HCT116 (cell line): ENCODE measurements at regions not wholly inside any gene's neighbourhood (a gene's known extent, or its start where the extent isn't known, plus 50 kb on each side); places are given as distances from the start of the nearest gene placed in this dataset.

Source experiments
- ATAC-seq: fragments of 200-7000 bp; cut with Tn5 transposase; 2 replicates; pipeline ENCODE4 v1.9.1; 2020; ENCODE audit warnings: mild to moderate bottlenecking, moderate library complexity
- BruUV-seq: library from RNA; stranded (reverse); fragments of 400-500 nt; replicated peaks from 2 replicates; lab custom pipeline; 2021; lab: Mats Ljungman, UMichigan
- CTCF ChIA-PET: fragments of 300-600 bp; sonication (Branson Sonifier 250); formaldehyde crosslinking; loops from one replicate; lab custom pipeline; 2021; ENCODE audit warnings: antibody characterized with exemption; lab: Charles Lee
- POLR2A ChIA-PET: fragments of 300-600, 350-600 bp; sonication (Branson Sonifier 250); formaldehyde crosslinking; loops from one replicate; lab custom pipeline; 2021; ENCODE audit warnings: antibody characterized with exemption; lab: Charles Lee
- RAD21 ChIA-PET, 2 experiments: fragments of 300-600 bp; sonication (Branson Sonifier 250); formaldehyde crosslinking; loops; one replicate each; lab custom pipeline; 2023; ENCODE audit warnings: low total read pairs in 2 of 2; ENCODE audit not compliant: uncharacterized antibody in 2 of 2, unreplicated experiment in 2 of 2, low non-redundant PET in 1 of 2; lab: Charles Lee
- DNase-seq: peaks from one replicate; pipeline ENCODE4 v3.0.0-alpha.2; 2010; ENCODE audit warnings: low read depth, low spot score
- H2AFZ ChIP-seq: fragments of 200-600 bp; shearing (Covaris generic), sonication (generic); 2 replicates; pipeline ENCODE4 v1.6.1; 2017; ENCODE audit warnings: low read depth, mixed run types, mixed read lengths, antibody characterized with exemption, low read length; ENCODE audit not compliant: poor library complexity, severe bottlenecking
- H3K27ac ChIP-seq: 2 replicates; pipeline ENCODE4 v1.5.1; 2012; ENCODE audit warnings: low read depth, low read length
- H3K27me3 ChIP-seq: fragments of 200-600 bp; sonication (generic); 2 replicates; pipeline ENCODE4 v1.6.1; 2016; ENCODE audit warnings: mixed run types, low read length, mixed read lengths; ENCODE audit not compliant: insufficient read depth
- H3K36me3 ChIP-seq, 2 experiments: fragments of 200-500 bp in 1 of 2; fragments of 200-600 bp in 1 of 2; sonication (Bioruptor generic) in 1 of 2; sonication (generic) in 1 of 2; 2 replicates each; pipeline versions ENCODE4 v1.5.1 to v1.6.1; 2014 to 2016; ENCODE audit warnings: low read length in 2 of 2, inconsistent platforms in 1 of 2, mixed read lengths in 1 of 2, mixed run types in 1 of 2; ENCODE audit not compliant: insufficient read depth in 2 of 2, control insufficient read depth in 1 of 2
- H3K4me1 ChIP-seq, 2 experiments: fragments of 200-600 bp in 1 of 2; sonication (generic) in 1 of 2; 2 replicates each; pipeline versions ENCODE4 v1.5.1 to v1.6.1; 2012 to 2017; ENCODE audit warnings: low read length in 2 of 2, inconsistent platforms in 1 of 2, mild to moderate bottlenecking in 1 of 2, mixed read lengths in 1 of 2, mixed run types in 1 of 2, moderate library complexity in 1 of 2; ENCODE audit not compliant: insufficient read depth in 2 of 2, control insufficient read depth in 1 of 2
- H3K4me2 ChIP-seq: fragments of 200-600 bp; sonication (generic); 2 replicates; pipeline ENCODE4 v1.6.1; 2017; ENCODE audit warnings: mixed run types, low read length, mixed read lengths
- H3K4me3 ChIP-seq, 2 experiments: fragments of 200-600 bp in 1 of 2; sonication (generic) in 1 of 2; replicated peaks in 1 of 2; 2 replicates each; pipeline ENCODE4 v1.5.1; 2011 to 2016; ENCODE audit warnings: low read length in 2 of 2, control low read depth in 1 of 2, low read depth in 1 of 2, mild to moderate bottlenecking in 1 of 2, mixed read lengths in 1 of 2, mixed run types in 1 of 2
- H3K79me2 ChIP-seq: fragments of 200-600 bp; sonication (generic); 2 replicates; pipeline ENCODE4 v1.6.1; 2017; ENCODE audit warnings: mild to moderate bottlenecking, mixed run types, low read length, moderate library complexity, mixed read lengths; ENCODE audit not compliant: insufficient read depth
- H3K9ac ChIP-seq: fragments of 200-600 bp; sonication (generic); 2 replicates; pipeline ENCODE4 v1.6.1; 2016; ENCODE audit warnings: low read length, mixed read lengths
- H3K9me2 ChIP-seq: fragments of 200-600 bp; sonication (generic), shearing (Covaris generic); 2 replicates; pipeline ENCODE4 v1.6.1; 2017; ENCODE audit warnings: mixed run types, mild to moderate bottlenecking, moderate library complexity; ENCODE audit not compliant: insufficient read depth
- H3K9me3 ChIP-seq, 2 experiments: fragments of 200-500 bp in 1 of 2; fragments of 200-600 bp in 1 of 2; sonication (Bioruptor generic) in 1 of 2; sonication (generic) in 1 of 2; 2 replicates each; pipeline ENCODE4 v1.6.1; 2014 to 2017; ENCODE audit warnings: low read length in 2 of 2, mixed read lengths in 2 of 2, inconsistent platforms in 1 of 2, low read depth in 1 of 2, mild to moderate bottlenecking in 1 of 2, mixed run types in 1 of 2, moderate library complexity in 1 of 2; ENCODE audit not compliant: control insufficient read depth in 1 of 2, insufficient read depth in 1 of 2
- H4K20me1 ChIP-seq: fragments of 200-600 bp; sonication (generic), shearing (Covaris generic); 2 replicates; pipeline ENCODE4 v1.6.1; 2017; ENCODE audit warnings: mixed run types, mild to moderate bottlenecking, moderate library complexity; ENCODE audit not compliant: insufficient read depth
- ATF3 ChIP-seq: IDR thresholded peaks from 2 replicates; pipeline ENCODE4 v1.6.1; 2012
- CBX3 ChIP-seq: IDR thresholded peaks from 2 replicates; pipeline ENCODE4 v1.6.1; 2012; ENCODE audit warnings: low read depth
- CEBPB ChIP-seq: IDR thresholded peaks from 2 replicates; pipeline ENCODE4 v1.6.1; 2012; ENCODE audit warnings: low read depth
- CTCF ChIP-seq, 3 experiments: fragments of 200-600 bp in 1 of 3; sonication (generic) in 1 of 3; IDR thresholded peaks in 2 of 3; conservative IDR thresholded peaks in 1 of 3; 2 replicates each; pipeline ENCODE4 v1.5.1; 2012 to 2017; ENCODE audit warnings: low read depth in 2 of 3, low read length in 2 of 3, antibody characterized with exemption in 1 of 3, borderline replicate concordance in 1 of 3, control low read depth in 1 of 3, mild to moderate bottlenecking in 1 of 3, mixed read lengths in 1 of 3, mixed run types in 1 of 3, moderate library complexity in 1 of 3; ENCODE audit not compliant: insufficient read depth in 1 of 3
- ELF1 ChIP-seq: IDR thresholded peaks from 2 replicates; pipeline ENCODE4 v1.6.1; 2012; ENCODE audit warnings: low read depth, borderline replicate concordance
- EZH2phosphoT487 ChIP-seq: fragments of 200-600 bp; IDR thresholded peaks from 2 replicates; pipeline ENCODE4 v1.6.1; 2018; ENCODE audit warnings: antibody characterized with exemption, borderline replicate concordance
- FOSL1 ChIP-seq: IDR thresholded peaks from 2 replicates; pipeline ENCODE4 v1.6.1; 2012; ENCODE audit warnings: low read depth
- JUND ChIP-seq: IDR thresholded peaks from 2 replicates; pipeline ENCODE4 v1.6.1; 2012
- YY1 ChIP-seq: IDR thresholded peaks from 2 replicates; pipeline ENCODE4 v1.6.1; 2011; ENCODE audit warnings: low read length, low read depth, moderate library complexity, mild to moderate bottlenecking; ENCODE audit not compliant: insufficient replicate concordance; ENCODE audit errors: extremely low read depth
- ZNF274 ChIP-seq: fragments of 200-500 bp; sonication (Bioruptor generic); IDR thresholded peaks from 2 replicates; pipeline ENCODE4 v1.6.1; 2014; ENCODE audit warnings: mild to moderate bottlenecking, low read depth, low read length, inconsistent platforms
- intact Hi-C: fragments of 100-400 bp; cut with micrococcal nuclease; formaldehyde crosslinking; loops from 2 replicates; pipeline ENCODE4 v1.10.0; 2022

- no peak for TF ChIP-seq ZNF274
- TF ChIP-seq YY1, result no peak
- TF ChIP-seq JUND, result no peak
- no peak for TF ChIP-seq EZH2phosphoT487
- TF ChIP-seq CBX3, result no peak
- TF ChIP-seq CTCF (IDR thresholded peaks at IDR 0.05 in 2 of 3, conservative IDR thresholded peaks at IDR 0.05 in 1 of 3; ENCODE audit: borderline replicate concordance in 1 of 3, insufficient read depth in 1 of 3, low read depth in 2 of 3, low read length in 2 of 3), result no peak
- no peak for TF ChIP-seq CEBPB
- no peak for TF ChIP-seq ELF1
- TF ChIP-seq ATF3, result no peak
- TF ChIP-seq FOSL1, result no peak
- RAD21 ChIA-PET, result no interaction called here
- intact Hi-C loops, result no loop called here
- Histone ChIP-seq H3K36me3 (no peaks in the 10 kb centered on the region), H3K9ac (no peak overlapping the region), H3K27me3 (no peaks in the 10 kb centered on the region), H2AFZ (no peak overlapping the region), H3K4me2 (no peak overlapping the region), H3K9me3 (no peaks in the 10 kb centered on the region), H3K9me2 (no peaks in the 10 kb centered on the region; the same call in 1 of the 2 replicates), H3K27ac (no peak overlapping the region), H4K20me1 (no peaks in the 10 kb centered on the region), H3K79me2 (no peaks in the 10 kb centered on the region), H3K4me3 (no peak overlapping the region), H3K4me1 (no peaks in the 10 kb centered on the region)
- POLR2A ChIA-PET, result no interaction called here
- no TSS peak for BruUV-seq
- ATAC-seq (no peak), DNase-seq (no peak)
- CTCF ChIA-PET, result interaction anchor here (0.9 kb wide), 1 partner anchor 13 kb away, joined by 5 read pairs; no protein-coding TSS in a partner anchor
Measured at GRCh38 chr3:102686792-102687191, 252.0 kb downstream of the ZPLD1 start.
